Right renal cortex interstitium (tissue), 3 donors: ENCODE measurements at regions not wholly inside any gene's neighbourhood (a gene's known extent, or its start where the extent isn't known, plus 50 kb on each side); places are given as distances from the start of the nearest gene placed in this dataset.

Source experiments
- DNase-seq, 3 donors: peaks; one replicate each; pipeline ENCODE4 v3.0.0-alpha.2; 2013; ENCODE audit warnings: low read depth in 3 of 3, low spot score in 2 of 3

DNA sequence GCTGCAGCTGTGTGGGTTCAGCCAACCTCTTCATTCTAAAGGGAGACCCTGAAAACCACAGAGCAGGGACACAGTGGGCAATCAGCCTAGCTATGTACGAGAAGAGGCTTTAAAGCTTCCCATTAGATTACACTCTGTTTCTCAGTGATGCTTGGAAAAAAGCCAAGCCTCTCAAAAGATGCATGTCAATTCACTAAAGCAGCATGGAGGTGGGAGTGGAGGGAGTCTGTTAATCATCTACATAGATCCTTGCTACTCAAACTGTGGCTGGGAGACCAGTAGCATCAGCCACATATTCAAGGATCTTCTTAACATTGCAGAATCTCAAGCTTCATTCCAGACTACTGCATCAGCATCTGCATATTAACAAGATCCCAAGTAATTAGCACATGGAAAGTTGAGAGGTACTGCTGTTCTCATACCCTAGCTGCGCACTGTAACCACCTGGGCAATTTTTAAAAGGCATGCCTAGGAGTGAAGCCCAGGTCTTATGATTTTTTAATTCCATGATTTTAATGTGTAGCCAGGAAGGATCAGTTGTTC, 305.9 kb downstream of the PMP22 start:
- peak in 2 of 3 donors; percentile 10 to 29 for DNase-seq

DNA sequence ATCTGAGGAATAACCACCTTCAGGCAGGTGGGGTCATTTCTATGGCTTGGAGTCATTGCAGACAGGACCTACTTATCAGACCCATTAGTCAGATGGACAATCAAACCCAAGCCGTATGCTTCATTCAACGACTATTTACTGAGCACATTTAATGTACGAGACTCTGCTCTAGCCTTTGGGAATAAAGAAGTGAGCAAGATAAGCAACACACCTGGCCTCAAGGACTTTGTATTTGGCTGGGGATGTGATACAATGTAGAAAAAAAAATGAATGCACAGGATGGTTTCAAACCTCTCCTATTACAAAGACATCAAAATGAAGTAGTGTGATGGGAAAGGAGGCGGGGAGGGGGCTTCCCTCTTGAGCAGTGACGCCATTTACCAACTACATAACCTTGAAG, 311.7 kb downstream of the PMP22 start:
- DNase-seq = no peak

DNA sequence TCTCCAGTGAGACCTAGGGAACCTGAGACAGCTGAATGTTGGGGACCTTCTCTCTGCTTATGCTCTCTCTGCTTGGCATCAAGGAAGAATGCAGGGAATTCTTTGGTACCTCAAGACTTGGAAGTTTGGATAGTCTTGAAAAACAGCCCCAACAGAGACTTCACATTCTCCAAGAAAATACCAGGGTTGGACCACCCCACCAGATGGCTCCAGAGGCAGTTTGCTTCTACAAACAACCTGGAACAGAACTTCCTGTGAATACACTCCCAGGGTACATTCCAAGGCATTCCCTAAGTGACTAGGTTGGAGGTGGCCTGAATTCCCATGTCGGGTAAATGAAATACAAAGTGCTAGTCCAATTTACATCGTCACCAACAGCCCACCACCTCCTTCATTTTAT, 314.4 kb downstream of the PMP22 start:
- DNase-seq = no peak

DNA sequence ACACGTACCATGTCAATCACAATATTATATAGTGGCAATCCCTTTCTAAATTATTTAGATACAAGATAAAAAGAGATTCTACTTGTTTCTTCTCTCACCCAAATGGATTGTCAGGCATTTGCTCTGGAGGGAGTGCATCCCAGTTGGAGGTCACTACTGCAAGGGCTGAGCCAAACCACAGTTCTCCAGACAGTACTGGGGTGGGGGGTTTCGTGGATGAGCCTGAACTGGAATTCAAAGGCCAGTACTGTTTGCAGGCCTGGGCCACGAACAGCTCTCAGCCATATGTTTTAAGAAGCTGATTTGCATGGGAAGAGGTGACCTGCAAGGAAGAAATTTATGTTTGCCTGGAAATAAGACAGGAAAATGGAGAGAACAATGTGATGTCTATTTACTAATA, 314.9 kb downstream of the PMP22 start:
- no peak for DNase-seq

DNA sequence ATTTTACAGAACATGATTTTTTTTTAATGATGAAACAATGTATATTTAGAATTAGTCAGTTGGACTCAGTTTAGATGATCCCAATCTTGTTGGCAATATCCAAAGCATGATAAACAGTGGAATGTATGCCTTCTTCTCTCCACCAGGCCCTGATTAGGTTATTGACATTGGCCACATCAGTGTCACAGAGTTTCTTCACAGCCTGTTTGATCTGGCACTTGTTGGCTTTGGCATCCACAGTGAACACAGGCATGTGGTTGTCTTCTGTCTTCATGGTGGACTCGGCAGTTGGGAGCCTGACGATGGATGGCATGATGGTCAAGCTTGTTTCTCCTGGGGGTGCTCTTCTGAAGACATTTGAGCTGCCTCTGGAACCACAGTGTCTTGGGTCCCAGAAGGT, 317.5 kb downstream of the PMP22 start:
- no peak for DNase-seq

DNA sequence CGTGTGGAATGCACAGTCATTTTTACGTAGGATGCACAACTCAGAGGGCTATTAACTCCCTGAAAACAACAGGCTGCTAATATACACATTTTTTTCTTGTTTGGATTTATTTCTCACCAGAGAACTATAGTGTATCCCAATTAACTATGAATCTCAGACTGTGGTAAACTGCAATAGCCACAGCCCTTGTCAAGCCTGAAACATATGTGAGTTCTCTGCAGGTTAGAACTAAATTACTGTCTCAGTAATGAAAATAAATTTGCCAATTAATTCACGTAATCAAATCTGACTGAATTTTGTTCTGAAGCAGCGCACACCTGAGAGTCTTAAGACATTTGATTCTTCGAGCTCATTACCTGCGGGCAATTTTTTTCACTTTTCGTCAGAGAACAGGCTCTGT, 318.6 kb downstream of the PMP22 start:
- DNase-seq = no peak

DNA sequence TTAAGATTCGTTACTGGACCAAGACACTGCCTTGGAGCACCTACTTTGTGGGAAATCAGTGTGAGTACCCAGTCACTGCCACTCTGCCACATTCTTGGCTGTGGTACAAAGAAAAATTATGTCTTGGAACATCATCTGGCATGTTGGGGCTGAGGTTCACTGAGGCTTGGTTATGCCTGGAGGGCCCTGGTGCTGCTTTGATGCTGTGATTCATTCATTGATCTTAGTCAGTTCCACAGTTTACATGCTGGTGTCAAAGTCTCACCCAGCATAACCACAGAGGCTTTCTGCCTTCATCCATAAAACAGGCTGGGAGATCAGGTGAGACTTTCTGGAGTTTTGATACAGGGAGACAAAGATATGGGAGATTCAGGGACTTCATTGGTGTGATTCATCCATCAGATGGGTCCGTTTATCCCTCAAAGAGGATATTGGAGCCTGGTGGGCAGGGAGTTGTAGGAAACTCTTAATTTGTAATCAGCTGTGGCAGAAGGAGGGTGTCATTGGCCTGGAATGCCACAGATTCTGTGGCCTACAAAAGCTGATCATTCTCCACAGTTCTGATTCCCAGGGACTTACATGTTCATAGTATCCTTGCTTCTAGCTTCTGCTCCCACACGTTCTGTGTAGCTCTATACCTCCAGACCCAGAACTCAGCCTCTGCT, 322.5 kb downstream of the PMP22 start:
- no peak for DNase-seq

DNA sequence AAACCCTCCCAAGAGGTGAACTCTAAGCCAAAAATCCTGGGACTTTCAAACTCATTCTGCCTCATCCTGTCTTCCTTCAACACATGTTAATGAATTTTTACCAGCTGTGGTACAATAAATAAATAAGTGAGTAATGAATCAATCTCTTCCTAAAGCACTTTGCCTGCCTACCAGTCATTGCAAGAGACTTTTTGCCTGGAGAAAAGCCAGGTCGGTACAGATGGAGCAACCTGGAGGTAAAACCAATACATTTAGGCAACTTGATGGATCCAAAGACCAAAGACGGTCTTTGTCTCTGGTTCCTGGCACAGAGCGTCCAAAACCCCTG, 324.2 kb downstream of the PMP22 start:
- no peak for DNase-seq

DNA sequence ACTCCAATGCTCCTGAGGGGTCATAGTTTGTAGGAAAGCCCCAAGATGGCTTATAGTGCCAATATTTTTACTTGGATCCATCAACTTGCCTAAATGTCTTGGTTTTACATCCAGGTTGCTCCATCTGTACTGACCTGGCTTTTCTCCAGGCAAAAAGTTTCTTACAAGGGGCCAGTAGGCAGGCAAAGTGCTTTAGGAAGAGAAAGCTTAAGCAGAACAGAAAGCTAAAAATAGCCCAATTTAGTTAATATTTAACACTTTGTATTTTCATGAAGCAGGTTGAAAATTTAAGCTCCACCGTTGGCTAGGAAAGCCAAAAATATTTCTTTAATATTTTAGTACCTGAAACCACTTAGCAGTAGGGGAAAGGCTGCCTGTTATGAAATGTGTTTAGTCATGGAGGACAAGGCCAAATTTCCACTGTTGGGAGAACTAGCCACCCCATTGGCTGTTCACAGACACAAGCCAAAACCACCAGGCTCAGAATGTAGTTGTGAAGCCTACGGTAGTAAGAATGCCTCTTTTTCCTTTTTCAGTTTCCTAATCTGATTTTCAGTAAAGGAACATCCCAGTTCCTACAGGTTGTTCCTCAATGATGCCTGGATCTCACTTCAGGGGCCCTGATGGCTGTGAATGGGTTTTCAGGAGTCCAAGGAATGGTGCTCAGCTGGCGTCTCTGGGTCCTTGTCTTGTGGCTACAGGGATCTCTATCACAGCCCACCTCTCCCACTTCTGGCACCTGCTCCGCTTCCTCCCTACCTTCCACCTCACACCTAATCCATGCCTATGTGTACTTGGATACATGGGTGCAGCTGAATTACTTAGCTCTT, 324.8 kb downstream of the PMP22 start:
- no peak for DNase-seq

DNA sequence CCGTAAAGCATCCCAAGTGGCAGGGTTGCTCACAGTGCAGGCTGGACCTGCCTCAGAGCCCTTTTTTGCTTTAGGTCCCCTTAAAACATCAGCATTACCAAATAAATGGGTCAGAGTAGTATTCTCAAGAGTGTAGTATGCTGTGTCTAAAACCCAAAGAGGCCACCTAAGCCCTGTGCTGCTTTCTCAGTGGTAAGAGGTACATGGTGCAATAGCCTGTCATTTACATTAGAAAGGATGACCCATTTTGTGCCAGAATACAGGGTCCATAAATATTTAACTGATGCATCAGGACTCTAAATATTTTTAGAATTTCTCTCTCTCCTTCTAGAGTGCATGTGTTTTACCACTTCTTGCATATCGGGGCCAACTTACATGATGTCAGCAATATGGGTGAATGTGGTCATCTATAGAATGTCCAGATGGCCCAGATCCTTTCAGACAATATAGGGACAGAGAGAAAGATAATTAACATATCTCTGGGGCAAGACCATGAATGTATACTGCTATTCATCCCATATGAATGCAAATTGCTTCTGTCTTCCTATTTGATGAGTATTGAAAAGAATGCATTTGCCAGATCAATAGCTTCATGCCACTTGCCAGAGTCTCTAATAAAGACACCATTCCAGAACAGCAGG, 329.2 kb downstream of the PMP22 start:
- no peak for DNase-seq

DNA sequence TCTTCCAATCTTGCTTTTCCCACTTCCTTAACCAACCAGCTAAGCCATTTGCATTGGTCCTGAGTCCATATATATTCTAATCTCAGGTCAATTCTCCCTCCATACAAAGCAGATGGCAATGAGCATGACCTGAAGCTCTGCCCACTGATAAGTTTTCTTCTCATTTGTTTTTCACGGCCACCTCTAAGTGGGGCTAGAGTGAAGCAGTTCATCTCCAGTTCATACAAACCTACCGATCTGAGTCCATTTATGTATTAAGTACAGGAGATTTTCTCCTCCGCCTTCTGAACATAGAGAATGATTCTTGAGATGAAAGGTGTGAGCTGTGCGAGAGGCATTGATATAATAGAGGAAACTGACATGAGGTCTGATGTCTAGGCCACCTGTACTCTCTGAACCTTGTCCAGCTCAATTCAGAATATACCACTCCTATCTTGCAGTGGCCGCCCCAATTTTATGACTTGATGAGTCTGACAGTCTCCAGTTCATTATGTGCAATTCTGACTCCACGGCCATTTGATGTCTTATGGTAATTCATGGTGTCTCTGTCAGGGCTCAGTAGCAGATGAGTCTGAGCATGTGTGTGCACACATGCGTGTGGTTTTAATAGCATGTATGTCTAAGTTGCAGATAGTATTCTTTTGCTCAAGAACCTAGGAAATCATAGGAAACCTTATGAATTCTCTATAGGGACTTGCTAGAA, 329.8 kb downstream of the PMP22 start:
- no peak for DNase-seq

DNA sequence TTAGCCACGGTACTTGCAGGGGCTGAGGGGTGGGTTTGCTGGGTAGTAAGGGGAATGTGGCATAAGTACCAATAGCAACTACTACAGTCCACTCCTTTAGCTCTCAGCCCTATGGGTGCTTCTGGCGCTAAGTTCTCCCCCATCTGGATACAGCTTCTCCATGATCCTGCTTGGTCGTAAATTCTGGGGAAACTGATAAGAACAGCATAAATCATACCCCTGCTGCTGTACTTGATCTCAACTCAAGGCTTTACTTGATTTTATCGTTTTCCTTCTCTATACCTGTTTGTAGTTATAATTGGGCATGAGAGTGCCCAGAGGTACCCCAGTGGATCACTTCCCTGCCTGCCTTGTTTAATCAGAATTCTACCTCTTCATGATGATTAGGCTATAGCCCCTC, 331.4 kb downstream of the PMP22 start:
- no peak for DNase-seq

DNA sequence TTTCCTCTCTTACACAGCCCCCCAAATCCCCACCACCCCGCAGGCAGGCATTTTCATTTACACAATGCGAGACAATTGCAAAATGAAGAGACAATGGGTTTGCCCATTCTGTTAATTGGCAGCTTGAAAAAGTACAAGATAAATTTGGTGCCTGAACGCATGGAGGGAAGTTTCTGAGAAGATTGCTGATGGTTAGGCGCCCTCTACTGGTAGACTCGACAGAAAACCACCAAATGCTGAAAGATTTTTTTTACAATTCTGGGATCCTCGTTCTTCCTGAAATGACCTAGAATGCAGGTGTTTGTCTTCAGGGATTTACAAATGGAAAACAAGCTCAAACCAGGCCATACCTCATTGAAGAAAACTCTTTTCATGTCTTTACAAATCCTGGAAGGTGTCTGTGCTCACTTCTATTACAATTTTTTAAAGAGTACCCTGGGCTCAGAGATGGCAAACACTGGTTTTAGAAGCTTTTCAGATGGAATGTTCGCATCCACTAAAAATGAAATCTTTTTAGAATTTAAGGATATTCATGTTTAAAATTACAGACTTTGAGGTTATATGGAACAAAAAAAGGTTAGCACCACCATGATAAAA, 338.5 kb downstream of the PMP22 start:
- peak; percentile 53 to 58 (median 54) for DNase-seq

DNA sequence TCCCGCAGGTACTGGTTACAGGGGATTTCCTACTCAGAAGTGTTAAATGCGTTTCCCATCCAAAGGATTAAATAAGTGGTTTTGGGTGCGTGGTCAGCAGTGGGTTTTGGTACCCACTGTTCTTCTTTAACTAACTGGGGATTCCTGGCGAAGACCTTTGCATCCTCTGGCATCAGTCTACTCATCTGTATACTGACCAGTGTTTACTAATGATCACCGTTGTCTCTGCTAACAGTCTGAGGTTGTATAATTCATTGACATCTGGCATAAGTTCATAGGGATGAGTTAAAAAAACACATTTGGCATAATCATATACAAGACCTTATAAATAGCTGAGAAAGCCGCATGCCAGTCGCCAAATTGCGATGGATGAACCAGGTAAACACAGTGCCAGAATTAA, 339.1 kb downstream of the PMP22 start:
- no peak for DNase-seq

DNA sequence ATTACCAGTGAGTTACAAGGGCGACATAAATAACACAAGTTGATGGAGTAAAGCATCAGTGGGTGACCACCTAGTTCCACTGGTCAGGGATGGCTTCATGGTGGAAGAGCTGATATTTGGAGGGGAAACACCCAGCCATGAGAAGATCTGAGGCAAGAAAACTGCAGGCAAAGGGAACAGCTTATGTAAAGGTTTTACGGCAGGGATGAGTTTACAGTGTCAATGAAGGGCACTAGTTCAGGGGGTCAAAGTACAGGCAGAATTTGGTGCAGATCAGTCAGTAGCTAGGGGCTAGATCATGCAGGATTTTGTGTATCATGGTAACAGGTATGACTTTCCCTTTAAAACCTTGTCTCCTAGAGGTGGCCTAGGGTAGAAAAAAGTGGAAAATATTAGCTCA, 339.6 kb downstream of the PMP22 start:
- no peak for DNase-seq

DNA sequence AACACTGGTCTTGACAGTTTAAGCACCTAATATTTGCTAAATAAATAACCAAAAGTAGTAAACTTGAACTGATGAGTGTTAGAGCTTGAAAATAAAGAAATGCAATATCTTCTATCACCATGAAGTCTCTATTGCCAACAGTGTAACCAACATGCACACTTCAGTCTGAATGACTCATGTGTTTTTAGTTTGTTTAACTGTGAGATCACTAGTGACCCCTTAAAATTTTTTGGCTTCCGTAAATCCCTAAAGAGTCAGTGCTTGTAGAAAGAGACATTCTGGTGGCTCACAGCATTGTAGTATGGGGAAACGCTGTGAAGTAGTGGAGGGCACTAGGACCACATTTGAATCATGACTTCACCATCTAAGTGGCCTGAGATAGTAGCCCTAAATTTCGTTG, 341.1 kb downstream of the PMP22 start:
- DNase-seq = no peak

DNA sequence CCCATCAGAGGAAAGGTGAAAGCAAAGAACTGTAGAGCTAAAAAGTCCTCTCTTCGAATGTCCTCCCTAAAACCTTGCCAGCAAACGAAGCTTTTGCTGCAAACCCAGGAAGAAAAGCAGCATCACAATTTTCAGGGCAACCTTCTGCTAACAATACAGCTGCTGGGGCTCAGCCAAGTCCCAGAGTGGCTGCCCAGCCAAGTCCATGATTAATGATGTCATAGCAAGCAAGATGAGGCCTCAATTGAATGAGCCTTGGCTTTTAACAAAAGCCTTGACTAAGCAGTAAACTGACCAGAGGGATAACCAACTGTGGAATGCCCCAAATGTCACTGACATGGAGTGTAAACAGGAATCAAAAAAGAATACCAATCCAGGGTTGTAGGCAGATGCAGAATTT, 342.7 kb downstream of the PMP22 start:
- DNase-seq = no peak

DNA sequence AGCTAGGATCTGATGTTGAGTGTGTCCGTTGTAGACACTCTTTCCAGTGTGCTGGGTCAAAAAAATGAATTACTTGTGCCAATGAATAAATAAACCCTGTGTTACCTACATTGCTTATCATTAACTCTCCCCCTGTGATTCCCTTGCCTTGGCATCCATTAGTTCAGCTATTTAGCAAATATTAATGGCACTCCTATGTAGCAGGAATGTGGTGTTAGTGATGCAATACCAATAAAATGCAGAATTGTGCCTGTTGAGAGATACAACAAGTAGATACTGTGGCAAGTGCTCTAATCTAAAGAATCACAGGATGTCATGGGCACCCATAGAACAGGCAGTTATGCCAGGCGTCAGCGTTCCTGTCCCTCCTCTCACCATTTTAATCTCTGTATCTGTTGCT, 343.2 kb downstream of the PMP22 start:
- DNase-seq = no peak

DNA sequence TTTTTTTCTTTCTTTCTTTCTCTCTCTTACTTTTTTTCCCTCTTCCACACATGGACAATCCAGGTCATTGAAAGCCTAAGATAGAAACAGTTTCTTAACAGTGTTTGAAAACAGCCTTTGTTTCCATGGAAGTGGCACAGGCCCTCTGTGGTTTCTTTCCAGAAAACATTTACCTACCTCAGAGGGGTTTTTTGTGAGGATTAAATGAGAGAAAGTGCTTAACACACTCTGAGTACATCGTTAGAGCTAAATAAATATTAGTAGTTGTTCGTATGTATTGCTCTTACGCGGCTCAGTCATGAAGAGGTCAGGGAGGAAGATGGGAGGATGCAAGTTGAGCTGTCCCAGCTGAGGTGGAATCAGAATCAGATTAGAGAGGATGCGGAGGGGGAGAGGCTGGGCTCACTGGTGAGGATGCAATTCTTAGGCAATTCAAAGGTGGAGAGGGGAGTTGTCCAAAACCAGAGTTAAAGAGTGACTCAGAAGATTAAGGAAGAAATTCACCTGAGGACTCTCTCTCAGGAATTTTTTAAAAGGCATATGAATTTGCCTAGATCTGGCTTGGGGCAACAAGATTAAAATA, 345.4 kb downstream of the PMP22 start:
- DNase-seq = peak in 1 of 3 donors; percentile 21

DNA sequence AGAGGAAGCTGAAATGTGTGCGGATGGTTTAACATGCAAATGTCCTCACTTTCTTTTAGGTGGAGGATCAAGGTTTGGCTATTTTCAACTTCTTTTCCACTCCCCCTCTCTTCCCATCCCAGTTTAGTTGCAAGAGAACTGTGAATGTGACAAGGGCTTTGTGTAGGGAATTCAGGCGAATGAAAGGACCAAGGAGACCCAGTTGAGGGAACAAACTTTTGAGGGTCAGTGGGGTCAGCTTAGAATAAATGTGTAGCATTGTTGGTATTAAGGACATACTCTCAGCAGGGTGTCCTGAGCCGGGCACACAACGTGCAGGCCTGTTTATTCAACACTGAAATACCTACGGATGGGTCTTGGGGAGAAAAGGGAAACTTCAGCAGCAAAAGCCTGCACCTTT, 346.0 kb downstream of the PMP22 start:
- no peak for DNase-seq
